Fibroblast of pulmonary artery (primary cell): ENCODE measurements at regions not wholly inside any gene's neighbourhood (a gene's known extent, or its start where the extent isn't known, plus 50 kb on each side); places are given as distances from the start of the nearest gene placed in this dataset.

Source experiments
- DNase-seq: peaks from one replicate; pipeline ENCODE4 v3.0.0-alpha.2; 2010; ENCODE audit warnings: low read depth
- H3K4me3 ChIP-seq: replicated peaks from 2 replicates; pipeline ENCODE4 v1.5.1; 2011; ENCODE audit warnings: low read depth, mild to moderate bottlenecking, control low read depth, low read length, moderate library complexity
- TF ChIP-seq, protein P1 (sequence below): IDR thresholded peaks from 2 replicates; pipeline ENCODE4 v1.5.1; 2011; ENCODE audit warnings: mild to moderate bottlenecking, control low read depth, low read length, inconsistent platforms; ENCODE audit errors: missing control alignments

GRCh38 chr5:18018472-18018871 lies 384.2 kb downstream of the TAF11L14 start:
- no peak overlapping the region for H3K4me3 ChIP-seq
- DNase-seq: no peak
- TF ChIP-seq, protein P1, sequence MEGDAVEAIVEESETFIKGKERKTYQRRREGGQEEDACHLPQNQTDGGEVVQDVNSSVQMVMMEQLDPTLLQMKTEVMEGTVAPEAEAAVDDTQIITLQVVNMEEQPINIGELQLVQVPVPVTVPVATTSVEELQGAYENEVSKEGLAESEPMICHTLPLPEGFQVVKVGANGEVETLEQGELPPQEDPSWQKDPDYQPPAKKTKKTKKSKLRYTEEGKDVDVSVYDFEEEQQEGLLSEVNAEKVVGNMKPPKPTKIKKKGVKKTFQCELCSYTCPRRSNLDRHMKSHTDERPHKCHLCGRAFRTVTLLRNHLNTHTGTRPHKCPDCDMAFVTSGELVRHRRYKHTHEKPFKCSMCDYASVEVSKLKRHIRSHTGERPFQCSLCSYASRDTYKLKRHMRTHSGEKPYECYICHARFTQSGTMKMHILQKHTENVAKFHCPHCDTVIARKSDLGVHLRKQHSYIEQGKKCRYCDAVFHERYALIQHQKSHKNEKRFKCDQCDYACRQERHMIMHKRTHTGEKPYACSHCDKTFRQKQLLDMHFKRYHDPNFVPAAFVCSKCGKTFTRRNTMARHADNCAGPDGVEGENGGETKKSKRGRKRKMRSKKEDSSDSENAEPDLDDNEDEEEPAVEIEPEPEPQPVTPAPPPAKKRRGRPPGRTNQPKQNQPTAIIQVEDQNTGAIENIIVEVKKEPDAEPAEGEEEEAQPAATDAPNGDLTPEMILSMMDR: no peak

DNA sequence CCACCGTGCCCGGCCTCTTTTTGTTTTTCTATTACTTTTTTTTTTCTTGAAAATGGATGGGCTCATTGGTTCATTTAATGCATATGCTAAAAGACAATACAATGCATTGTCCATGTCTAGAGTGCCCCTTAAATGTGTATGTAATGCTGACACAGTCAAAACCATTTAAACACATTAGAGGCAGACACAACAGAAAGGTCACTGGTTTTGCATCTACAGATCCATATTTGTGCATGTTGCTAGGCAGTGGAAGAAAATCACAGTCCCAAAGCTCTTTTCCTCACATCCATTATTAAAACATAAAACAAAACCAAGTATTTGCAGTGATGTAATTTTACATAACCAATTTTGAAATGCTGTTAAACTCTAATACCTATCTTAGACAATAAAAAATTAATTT lies 389.0 kb downstream of the TAF11L14 start:
- TF ChIP-seq, protein P1: no peak

DNA sequence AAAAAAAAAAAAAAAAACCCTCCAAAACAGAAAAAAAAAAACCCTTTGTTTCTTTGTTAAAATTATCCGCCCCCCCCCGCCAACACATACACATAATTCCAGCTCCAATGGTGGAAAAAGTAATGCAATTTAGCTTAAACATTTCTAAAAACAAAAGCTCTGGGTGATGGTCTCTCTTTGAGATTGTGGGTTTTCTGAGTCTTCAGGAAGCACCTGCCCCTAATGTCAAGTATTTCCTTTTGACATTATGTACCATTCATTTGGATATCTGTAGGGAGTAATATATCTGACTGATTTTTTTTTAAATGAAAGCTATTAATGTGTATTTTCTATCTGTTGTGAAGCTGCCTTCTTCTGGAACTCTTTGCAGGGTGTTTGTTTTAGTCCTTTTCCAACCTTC lies 389.7 kb downstream of the TAF11L14 start:
- H3K4me3 ChIP-seq: no peak overlapping the region
- no peak for DNase-seq
- TF ChIP-seq, protein P1: no peak

More for the DNA sequence above, 389.0 kb downstream of the TAF11L14 start:
- DNase-seq: no peak
- H3K4me3 ChIP-seq: no peak overlapping the region

- TF ChIP-seq, protein P1: no peak
- no peak overlapping the region for H3K4me3 ChIP-seq
- DNase-seq: no peak
Observed at GRCh38 chr5:18024542-18024941, 390.3 kb downstream of the TAF11L14 start.

- no peak for DNase-seq
- TF ChIP-seq, protein P1: no peak
- H3K4me3 ChIP-seq: no peak overlapping the region
Observed at GRCh38 chr5:18027241-18027867, 393.1 kb downstream of the TAF11L14 start.

GRCh38 chr5:18028036-18028435 lies 393.8 kb downstream of the TAF11L14 start:
- no peak overlapping the region for H3K4me3 ChIP-seq
- TF ChIP-seq, protein P1: no peak
- no peak for DNase-seq

GRCh38 chr5:18032744-18033143 lies 398.5 kb downstream of the TAF11L14 start:
- TF ChIP-seq, protein P1: no peak
- no peak overlapping the region for H3K4me3 ChIP-seq
- DNase-seq: no peak
